Transverse colon (tissue), 4 donors: ENCODE measurements at regions not wholly inside any gene's neighbourhood (a gene's known extent, or its start where the extent isn't known, plus 50 kb on each side); places are given as distances from the start of the nearest gene placed in this dataset.

Experiments
- DNase-seq: peaks from one replicate; pipeline ENCODE4 v3.0.0-alpha.2; 2019
- H3K27ac ChIP-seq, 4 donors: fragments of 200-600 bp; sonication (generic); 2 replicates each; pipeline ENCODE4 v1.5.1; 2016 to 2018; ENCODE audit warnings: inconsistent platforms in 4 of 4
- H3K27me3 ChIP-seq: fragments of 200-600 bp; sonication (generic); 2 replicates; pipeline ENCODE4 v1.5.1; 2017; ENCODE audit warnings: inconsistent platforms
- H3K36me3 ChIP-seq, 4 donors: fragments of 200-600 bp; sonication (generic); 2 replicates each; pipeline ENCODE4 v1.5.1; 2017 to 2019; ENCODE audit warnings: inconsistent platforms in 4 of 4
- H3K4me1 ChIP-seq, 4 donors: fragments of 200-600 bp; sonication (generic); 2 replicates each; pipeline ENCODE4 v1.5.1; 2017 to 2020; ENCODE audit warnings: inconsistent platforms in 4 of 4
- H3K4me3 ChIP-seq, 4 donors: fragments of 200-600 bp; sonication (generic); 1 replicate in 1 of 4; 2 replicates in 3 of 4; pipeline versions ENCODE4 v1.5.1 to v1.6.1; 2017 to 2019; ENCODE audit warnings: inconsistent platforms in 4 of 4
- H3K9me3 ChIP-seq, 2 donors: fragments of 200-600 bp; sonication (generic); 2 replicates each; pipeline ENCODE4 v1.5.1; 2017 to 2019; ENCODE audit warnings: inconsistent platforms in 2 of 2
- CTCF ChIP-seq, 5 experiments: fragments of 200-600 bp in 3 of 5; fragments of 450-650 bp in 2 of 5; sonication (generic) in 3 of 5; IDR thresholded peaks; 1 replicate in 2 of 5; 2 replicates in 3 of 5; pipeline ENCODE4 v1.5.1; 2016 to 2017; ENCODE audit warnings: antibody characterized with exemption in 5 of 5, inconsistent platforms in 3 of 5, mild to moderate bottlenecking in 2 of 5, moderate library complexity in 1 of 5
- EP300 ChIP-seq: sonication (generic); formaldehyde crosslinking; IDR thresholded peaks from one replicate; pipeline ENCODE4 v1.6.1; 2017; ENCODE audit warnings: antibody characterized with exemption, low read depth
- POLR2A ChIP-seq: fragments of 450-650 bp; IDR thresholded peaks from one replicate; pipeline ENCODE4 v1.6.1; 2016; ENCODE audit warnings: antibody characterized with exemption, mild to moderate bottlenecking, moderate library complexity
- POLR2AphosphoS5 ChIP-seq, 3 donors: sonication (generic); formaldehyde crosslinking; IDR thresholded peaks; one replicate each; pipeline ENCODE4 v1.6.1; 2016; ENCODE audit warnings: antibody characterized with exemption in 3 of 3
- WGBS, 2 donors: methylation state at CpG; one replicate each; pipeline ENCODE4 v1.1.5; 2018; ENCODE audit warnings: low coverage in 1 of 2; 5-methylcytosine and 5-hydroxymethylcytosine counted together
- in situ Hi-C, 4 donors: fragments of 200-750 bp; cut with MboI; loops; one replicate each; pipeline versions ENCODE4 v1.15.0 to v1.15.1; 2017; ENCODE audit warnings: low sequenced_read_pairs in 3 of 4, low pct_ligation_motif_present in 1 of 4, low pct_unique_long_range_greater_than_20kb in 1 of 4
- intact Hi-C: fragments of 100-400 bp; cut with DNase I; formaldehyde crosslinking; loops from one replicate; pipeline ENCODE4 v1.15.1; 2023; ENCODE audit warnings: low total_unique reads

DNA sequence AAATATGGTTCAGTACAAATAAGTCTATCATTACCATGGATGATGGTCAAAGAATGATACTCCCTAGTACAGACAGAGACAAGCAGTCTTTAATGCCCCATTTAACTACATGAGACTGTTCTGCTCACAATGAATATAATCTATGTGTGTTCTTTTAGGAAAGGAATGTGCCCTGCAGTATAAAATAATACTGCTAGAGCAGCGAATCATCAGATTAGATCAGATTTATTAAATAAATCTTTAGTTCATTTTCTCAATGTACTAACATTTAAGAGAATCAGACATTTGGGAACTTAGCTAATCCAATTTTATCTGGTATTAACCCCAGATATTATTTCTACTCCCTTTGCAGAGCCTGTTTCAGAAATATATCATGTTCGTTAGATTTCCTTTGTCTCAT is 272.0 kb upstream of the GCFC2 start:
- intact Hi-C loops = no loop called here
- Histone ChIP-seq H3K9me3 (no peaks in the 10 kb centered on the region), H3K4me1 (no peaks in the 10 kb centered on the region), H3K27ac (no peak overlapping the region), H3K27me3 (no peaks in the 10 kb centered on the region), H3K36me3 (no peaks in the 10 kb centered on the region), H3K4me3 (no peak overlapping the region)
- in situ Hi-C loops = no loop called here
- DNase-seq = no peak
- 50 to 68% methylated on average over 1 to 2 of the region's 2 CpGs for WGBS, 2 donors
- TF ChIP-seq POLR2A = no peak
- no peak for TF ChIP-seq POLR2AphosphoS5 (IDR thresholded peaks at IDR 0.05)
- no peak for TF ChIP-seq CTCF (IDR thresholded peaks at IDR 0.05)
- no peak for TF ChIP-seq EP300

DNA sequence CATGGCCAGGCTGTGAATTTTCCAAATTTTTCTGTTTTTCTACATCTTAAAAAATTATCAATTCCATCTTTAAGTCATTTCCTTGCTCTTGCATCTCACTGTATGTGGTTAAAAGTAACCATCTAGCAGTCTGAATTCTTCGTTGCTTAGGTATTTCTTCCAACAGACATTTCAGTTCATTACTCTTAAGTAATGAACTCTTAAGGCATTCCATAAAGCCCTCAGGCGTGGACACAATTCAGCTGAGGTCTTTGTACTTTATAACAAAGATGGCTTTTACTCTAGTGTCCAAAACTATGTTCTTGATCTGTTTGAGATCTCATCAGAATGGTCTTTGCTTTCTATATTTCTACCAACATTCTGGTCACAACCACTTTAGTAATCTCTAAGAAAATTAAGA is 253.9 kb upstream of the GCFC2 start:
- Histone ChIP-seq H3K9me3 (no peaks in the 10 kb centered on the region), H3K4me1 (no peaks in the 10 kb centered on the region), H3K27me3 (no peaks in the 10 kb centered on the region), H3K27ac (no peak overlapping the region), H3K4me3 (no peak overlapping the region), H3K36me3 (no peaks in the 10 kb centered on the region)
- no peak for DNase-seq
- in situ Hi-C loops = no loop called here
- no peak for TF ChIP-seq CTCF (IDR thresholded peaks at IDR 0.05)
- TF ChIP-seq EP300 = no peak
- TF ChIP-seq POLR2AphosphoS5 (IDR thresholded peaks at IDR 0.05) = no peak
- TF ChIP-seq POLR2A = no peak
- intact Hi-C loops = no loop called here
- 49 to 52% methylated on average over 2 of the region's 2 CpGs for WGBS, 2 donors

GRCh38 chr2:75960472-75961009 is 249.8 kb upstream of the GCFC2 start:
- Histone ChIP-seq H3K4me1 (no peaks in the 10 kb centered on the region), H3K9me3 (no peaks in the 10 kb centered on the region), H3K36me3 (no peaks in the 10 kb centered on the region), H3K27ac (no peak overlapping the region), H3K4me3 (no peak overlapping the region), H3K27me3 (no peaks in the 10 kb centered on the region)
- DNase-seq = no peak
- intact Hi-C loops = no loop called here
- WGBS, 2 donors = 72 to 85% methylated on average over 2 to 3 of the region's 3 CpGs
- in situ Hi-C loops = no loop called here
- TF ChIP-seq POLR2A (no peak), CTCF (IDR thresholded peaks at IDR 0.05) (no peak), EP300 (no peak)

GRCh38 chr2:75959724-75960471 is 249.2 kb upstream of the GCFC2 start:
- Histone ChIP-seq H3K27me3 (no peaks in the 10 kb centered on the region), H3K27ac (no peak overlapping the region), H3K36me3 (no peaks in the 10 kb centered on the region), H3K9me3 (no peaks in the 10 kb centered on the region), H3K4me3 (no peak overlapping the region), H3K4me1 (no peaks in the 10 kb centered on the region)
- TF ChIP-seq CTCF (IDR thresholded peaks at IDR 0.05) (no peak), EP300 (no peak), POLR2AphosphoS5 (IDR thresholded peaks at IDR 0.05) (no peak)
- no peak for DNase-seq
- in situ Hi-C loops (no loop called here), intact Hi-C loops (no loop called here)
- WGBS, 2 donors = 50 to 94% methylated on average over 2 to 4 of the region's 4 CpGs
